ENCODE measurements at regions not wholly inside any gene's neighbourhood (a gene's known extent, or its start where the extent isn't known, plus 50 kb on each side); places are given as distances from the start of the nearest gene placed in this dataset.

GRCh38 chr4:178453057-178453456 is 1010.8 kb upstream of the AGA start:
- no peak overlapping the region for H3K4me3 ChIP-seq
- no peak overlapping the region for H3K27ac ChIP-seq
- intact Hi-C loops (cut with DNase I; ENCODE audit: low total_unique reads) (no loop called here), in situ Hi-C loops (cut with MboI; ENCODE audit: low sequenced_read_pairs in 4 of 4) (no loop called here)
- no peaks in the 10 kb centered on the region for H3K4me1 ChIP-seq
- TF ChIP-seq CTCF (IDR thresholded peaks at IDR 0.05 in 4 of 5, conservative IDR thresholded peaks at IDR 0.05 in 1 of 5) (no peak), POLR2A (IDR thresholded peaks at IDR 0.05) (no peak)
- no peaks in the 10 kb centered on the region for H3K27me3 ChIP-seq
- ATAC-seq (no peak), DNase-seq (no peak)
- H3K9me3 ChIP-seq, result no peaks in the 10 kb centered on the region
- H3K36me3 ChIP-seq, result no peaks in the 10 kb centered on the region

GRCh38 chr4:178457286-178457685 is 1015.0 kb upstream of the AGA start:
- intact Hi-C loops (cut with DNase I; ENCODE audit: low total_unique reads) (no loop called here), in situ Hi-C loops (cut with MboI; ENCODE audit: low sequenced_read_pairs in 4 of 4) (no loop called here)
- no peaks in the 10 kb centered on the region for H3K4me1 ChIP-seq
- no peaks in the 10 kb centered on the region for H3K9me3 ChIP-seq
- no peak for TF ChIP-seq CTCF (IDR thresholded peaks at IDR 0.05 in 4 of 5, conservative IDR thresholded peaks at IDR 0.05 in 1 of 5)
- no peak for TF ChIP-seq POLR2A (IDR thresholded peaks at IDR 0.05)
- no peak for ATAC-seq
- H3K27me3 ChIP-seq, result no peaks in the 10 kb centered on the region
- no peak overlapping the region for H3K4me3 ChIP-seq
- H3K27ac ChIP-seq, result no peak overlapping the region
- H3K36me3 ChIP-seq, result no peaks in the 10 kb centered on the region
- no peak for DNase-seq

- no peak for TF ChIP-seq CTCF (IDR thresholded peaks at IDR 0.05 in 4 of 5, conservative IDR thresholded peaks at IDR 0.05 in 1 of 5)
- TF ChIP-seq POLR2A (IDR thresholded peaks at IDR 0.05), result no peak
- Histone ChIP-seq H3K4me3 (no peak overlapping the region), H3K27me3 (no peaks in the 10 kb centered on the region), H3K4me1 (no peaks in the 10 kb centered on the region), H3K9me3 (no peaks in the 10 kb centered on the region), H3K27ac (no peak overlapping the region), H3K36me3 (no peaks in the 10 kb centered on the region)
- intact Hi-C loops (cut with DNase I; ENCODE audit: low total_unique reads) (no loop called here), in situ Hi-C loops (cut with MboI; ENCODE audit: low sequenced_read_pairs in 4 of 4) (no loop called here)
- DNase-seq, result no peak
- no peak for ATAC-seq
These were observed 1020.5 kb upstream of the AGA start for GRCh38 chr4:178462710-178463109.

- H3K4me1 ChIP-seq, result no peaks in the 10 kb centered on the region
- no peaks in the 10 kb centered on the region for H3K9me3 ChIP-seq
- in situ Hi-C loops (cut with MboI; ENCODE audit: low sequenced_read_pairs in 4 of 4), result no loop called here
- DNase-seq, result no peak
- H3K36me3 ChIP-seq, result no peaks in the 10 kb centered on the region
- no peak for ATAC-seq
- intact Hi-C loops (cut with DNase I; ENCODE audit: low total_unique reads), result no loop called here
- TF ChIP-seq POLR2A (IDR thresholded peaks at IDR 0.05) (no peak), CTCF (IDR thresholded peaks at IDR 0.05 in 4 of 5, conservative IDR thresholded peaks at IDR 0.05 in 1 of 5) (no peak)
- H3K27me3 ChIP-seq, result no peaks in the 10 kb centered on the region
- no peak overlapping the region for H3K27ac ChIP-seq
- H3K4me3 ChIP-seq, result no peak overlapping the region
These were observed 1021.5 kb upstream of the AGA start for GRCh38 chr4:178463747-178464146.

GRCh38 chr4:178470996-178471784 is 1029.0 kb upstream of the AGA start:
- Histone ChIP-seq H3K4me3 (no peak overlapping the region), H3K27me3 (no peaks in the 10 kb centered on the region), H3K9me3 (no peaks in the 10 kb centered on the region), H3K4me1 (no peaks in the 10 kb centered on the region), H3K36me3 (no peaks in the 10 kb centered on the region), H3K27ac (no peak overlapping the region)
- TF ChIP-seq POLR2A (IDR thresholded peaks at IDR 0.05), result no peak
- TF ChIP-seq CTCF (IDR thresholded peaks at IDR 0.05 in 4 of 5, conservative IDR thresholded peaks at IDR 0.05 in 1 of 5), result no peak
- intact Hi-C loops (cut with DNase I; ENCODE audit: low total_unique reads) (no loop called here), in situ Hi-C loops (cut with MboI; ENCODE audit: low sequenced_read_pairs in 4 of 4) (no loop called here)
- ATAC-seq (no peak), DNase-seq (no peak)

Measured in gastrocnemius medialis (tissue), 4 donors.